ENCODE measurements at regions not wholly inside any gene's neighbourhood (a gene's known extent, or its start where the extent isn't known, plus 50 kb on each side); places are given as distances from the start of the nearest gene placed in this dataset.

DNA sequence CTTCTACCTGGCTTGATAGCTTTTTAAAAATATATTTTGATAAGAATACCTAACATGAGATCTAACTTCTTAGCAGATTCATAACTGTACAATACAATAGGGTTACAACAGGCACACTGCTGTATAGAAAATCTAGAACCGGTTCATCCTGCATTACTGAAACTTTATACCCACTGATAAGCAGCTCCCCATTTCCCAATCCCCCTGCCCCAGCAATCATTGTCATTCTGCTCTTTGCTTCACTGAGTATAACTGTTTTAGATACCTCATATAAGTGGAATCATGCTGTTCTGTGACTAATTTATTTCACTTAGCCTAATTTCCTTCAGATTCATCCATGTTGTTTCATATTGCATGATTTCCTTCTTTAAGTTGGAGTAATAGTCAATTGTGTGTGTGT is 906.0 kb downstream of the GBE1 start:
- 76% methylated on average over 1 of the region's 1 CpG for WGBS
- Histone ChIP-seq H3K27me3 (no peaks in the 10 kb centered on the region), H3K4me3 (no peak overlapping the region)

DNA sequence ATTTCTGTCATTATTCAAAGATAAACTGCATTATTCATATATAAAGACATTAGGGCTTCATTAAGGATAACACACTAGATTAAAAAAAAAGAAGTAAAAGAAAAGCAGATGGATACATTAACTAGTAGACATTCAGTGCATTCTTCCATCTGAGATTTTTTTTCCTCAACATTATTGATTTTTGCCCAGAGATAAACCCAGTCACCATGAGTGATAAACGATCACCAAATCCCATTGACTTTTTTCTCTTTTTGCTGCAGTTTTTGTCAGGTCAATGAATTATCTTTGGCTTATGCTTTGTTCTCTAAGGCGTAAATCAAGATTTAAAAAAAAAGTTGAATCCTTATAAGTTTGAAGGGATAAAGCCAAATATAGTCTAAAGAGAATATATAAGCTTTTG is 925.0 kb downstream of the GBE1 start:
- H3K9me3 ChIP-seq, result peaks cover 7% of the 10 kb centered on the region
- no peaks in the 10 kb centered on the region for H3K4me1 ChIP-seq
- H3K27ac ChIP-seq, result no peak overlapping the region
- TF ChIP-seq POLR2A (IDR thresholded peaks at IDR 0.05), result no peak
- TF ChIP-seq POLR2AphosphoS5 (IDR thresholded peaks at IDR 0.05), result no peak
- TF ChIP-seq, protein P1, sequence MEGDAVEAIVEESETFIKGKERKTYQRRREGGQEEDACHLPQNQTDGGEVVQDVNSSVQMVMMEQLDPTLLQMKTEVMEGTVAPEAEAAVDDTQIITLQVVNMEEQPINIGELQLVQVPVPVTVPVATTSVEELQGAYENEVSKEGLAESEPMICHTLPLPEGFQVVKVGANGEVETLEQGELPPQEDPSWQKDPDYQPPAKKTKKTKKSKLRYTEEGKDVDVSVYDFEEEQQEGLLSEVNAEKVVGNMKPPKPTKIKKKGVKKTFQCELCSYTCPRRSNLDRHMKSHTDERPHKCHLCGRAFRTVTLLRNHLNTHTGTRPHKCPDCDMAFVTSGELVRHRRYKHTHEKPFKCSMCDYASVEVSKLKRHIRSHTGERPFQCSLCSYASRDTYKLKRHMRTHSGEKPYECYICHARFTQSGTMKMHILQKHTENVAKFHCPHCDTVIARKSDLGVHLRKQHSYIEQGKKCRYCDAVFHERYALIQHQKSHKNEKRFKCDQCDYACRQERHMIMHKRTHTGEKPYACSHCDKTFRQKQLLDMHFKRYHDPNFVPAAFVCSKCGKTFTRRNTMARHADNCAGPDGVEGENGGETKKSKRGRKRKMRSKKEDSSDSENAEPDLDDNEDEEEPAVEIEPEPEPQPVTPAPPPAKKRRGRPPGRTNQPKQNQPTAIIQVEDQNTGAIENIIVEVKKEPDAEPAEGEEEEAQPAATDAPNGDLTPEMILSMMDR (IDR thresholded peaks at IDR 0.05), result no peak
- no peak for TF ChIP-seq EP300 (IDR thresholded peaks at IDR 0.05)
- H3K27me3 ChIP-seq, result no peaks in the 10 kb centered on the region
- WGBS, result 55% methylated on average over 2 of the region's 2 CpGs
- DNase-seq (ENCODE audit: low spot score in 2 of 2), result no peak
- no peak overlapping the region for H3K4me3 ChIP-seq
- no peaks in the 10 kb centered on the region for H3K36me3 ChIP-seq

More for the DNA sequence above, 906.0 kb downstream of the GBE1 start:
- Histone ChIP-seq H3K36me3 (no peaks in the 10 kb centered on the region), H3K4me1 (no peaks in the 10 kb centered on the region), H3K27ac (no peak overlapping the region), H3K9me3 (no peaks in the 10 kb centered on the region)
- no peak for DNase-seq (ENCODE audit: low spot score in 2 of 2)
- TF ChIP-seq EP300 (IDR thresholded peaks at IDR 0.05), result no peak
- TF ChIP-seq POLR2A (IDR thresholded peaks at IDR 0.05), result no peak
- TF ChIP-seq, protein P1 (IDR thresholded peaks at IDR 0.05), result no peak
- TF ChIP-seq POLR2AphosphoS5 (IDR thresholded peaks at IDR 0.05), result no peak

GRCh38 chr3:80807577-80807976 is 953.9 kb downstream of the GBE1 start:
- H3K4me1 ChIP-seq, result no peaks in the 10 kb centered on the region
- no peaks in the 10 kb centered on the region for H3K27me3 ChIP-seq
- WGBS, result 46% methylated on average over 4 of the region's 4 CpGs
- H3K27ac ChIP-seq, result no peak overlapping the region
- no peak overlapping the region for H3K4me3 ChIP-seq
- no peak for TF ChIP-seq POLR2AphosphoS5 (IDR thresholded peaks at IDR 0.05)
- TF ChIP-seq POLR2A (IDR thresholded peaks at IDR 0.05), result no peak
- TF ChIP-seq, protein P1 (IDR thresholded peaks at IDR 0.05), result no peak
- TF ChIP-seq EP300 (IDR thresholded peaks at IDR 0.05), result no peak
- no peaks in the 10 kb centered on the region for H3K36me3 ChIP-seq
- H3K9me3 ChIP-seq, result no peaks in the 10 kb centered on the region
- DNase-seq (ENCODE audit: low spot score in 2 of 2), result no peak

DNA sequence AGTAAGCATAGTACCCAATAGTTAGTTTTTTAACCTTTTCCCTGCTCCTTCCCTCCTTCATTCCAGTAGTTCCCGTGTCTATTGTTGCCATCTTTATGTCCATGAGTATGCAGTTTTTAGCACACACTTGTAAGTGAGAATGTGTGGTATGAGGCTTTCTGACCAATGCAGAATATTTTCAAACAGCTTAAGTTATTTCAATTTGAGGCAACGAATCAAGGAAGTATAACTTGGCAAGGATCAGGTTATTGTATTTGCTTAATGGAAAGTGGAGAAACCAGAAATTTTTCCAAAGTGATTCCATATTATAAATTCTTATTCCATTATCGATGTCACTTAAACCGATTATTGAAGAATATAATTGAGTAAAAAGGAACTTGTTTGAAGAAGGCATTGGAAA is 954.8 kb downstream of the GBE1 start:
- Histone ChIP-seq H3K4me1 (no peaks in the 10 kb centered on the region), H3K27ac (no peak overlapping the region), H3K36me3 (no peaks in the 10 kb centered on the region), H3K4me3 (no peak overlapping the region), H3K9me3 (no peaks in the 10 kb centered on the region), H3K27me3 (no peaks in the 10 kb centered on the region)
- 66% methylated on average over 4 of the region's 4 CpGs for WGBS
- no peak for TF ChIP-seq POLR2AphosphoS5 (IDR thresholded peaks at IDR 0.05)
- TF ChIP-seq, protein P1 (IDR thresholded peaks at IDR 0.05), result no peak
- TF ChIP-seq POLR2A (IDR thresholded peaks at IDR 0.05), result no peak
- no peak for TF ChIP-seq EP300 (IDR thresholded peaks at IDR 0.05)
- DNase-seq (ENCODE audit: low spot score in 2 of 2), result no peak

- H3K4me3 ChIP-seq, result no peak overlapping the region
- WGBS, result 90% methylated on average over 2 of the region's 2 CpGs
Observed at GRCh38 chr3:80788914-80789313, 972.5 kb downstream of the GBE1 start.

More at GRCh38 chr3:80788914-80789313, 972.5 kb downstream of the GBE1 start:
- no peaks in the 10 kb centered on the region for H3K27me3 ChIP-seq
- H3K4me1 ChIP-seq, result no peaks in the 10 kb centered on the region
- no peaks in the 10 kb centered on the region for H3K9me3 ChIP-seq
- H3K36me3 ChIP-seq, result no peaks in the 10 kb centered on the region
- no peak overlapping the region for H3K27ac ChIP-seq
- no peak for DNase-seq (ENCODE audit: low spot score in 2 of 2)
- TF ChIP-seq POLR2A (IDR thresholded peaks at IDR 0.05) (no peak), POLR2AphosphoS5 (IDR thresholded peaks at IDR 0.05) (no peak), EP300 (IDR thresholded peaks at IDR 0.05) (no peak)
- TF ChIP-seq, protein P1 (IDR thresholded peaks at IDR 0.05), result no peak

Data from suprapubic skin (tissue), 4 donors.